NCI-H2171 treated with DMSO at 0.1 percent for 48 hours (cell line): ENCODE measurements at regions not wholly inside any gene's neighbourhood (a gene's known extent, or its start where the extent isn't known, plus 50 kb on each side); places are given as distances from the start of the nearest gene placed in this dataset.
"Not testable (repeated sequence)": the region's sequence is repeated elsewhere in the genome, so short reads cannot be mapped to it uniquely, and the experiment has no call there.

Experiments used
- DNase-seq: peaks from one replicate; lab custom pipeline; 2025; lab: John Stamatoyannopoulos, UW

- DNase-seq: no peak
Measured at GRCh38 chr5:117417501-117417900, 842.9 kb upstream of the SEMA6A start.

GRCh38 chr5:117414926-117415325, 840.3 kb upstream of the SEMA6A start:
- no peak for DNase-seq

GRCh38 chr5:117411701-117412100, 837.1 kb upstream of the SEMA6A start:
- DNase-seq: no peak

- no peak for DNase-seq
Measured at GRCh38 chr5:117405197-117405596, 830.6 kb upstream of the SEMA6A start.

GRCh38 chr5:117394506-117395157, 820.0 kb upstream of the SEMA6A start:
- no peak for DNase-seq

- DNase-seq: no peak
Measured at GRCh38 chr5:117393125-117393524, 818.5 kb upstream of the SEMA6A start.

GRCh38 chr5:117380316-117380715, 805.7 kb upstream of the SEMA6A start:
- peak; percentile 93 for DNase-seq

GRCh38 chr5:117379521-117379920, 804.9 kb upstream of the SEMA6A start:
- no peak for DNase-seq

GRCh38 chr5:117376748-117377147, 802.1 kb upstream of the SEMA6A start:
- DNase-seq: no peak

GRCh38 chr5:117359895-117360294, 785.3 kb upstream of the SEMA6A start:
- no peak for DNase-seq

- DNase-seq: no peak
Measured at GRCh38 chr5:117357886-117358285, 783.3 kb upstream of the SEMA6A start.

GRCh38 chr5:117347280-117347679, 772.7 kb upstream of the SEMA6A start:
- no peak for DNase-seq

- DNase-seq: peak; percentile 62
Measured at GRCh38 chr5:117343726-117344125, 769.1 kb upstream of the SEMA6A start.

GRCh38 chr5:117337064-117337749, 762.6 kb upstream of the SEMA6A start:
- no peak for DNase-seq

GRCh38 chr5:117336208-117336607, 761.6 kb upstream of the SEMA6A start:
- DNase-seq: no peak

- DNase-seq: no peak
Measured at GRCh38 chr5:117333011-117333410, 758.4 kb upstream of the SEMA6A start.

GRCh38 chr5:117332341-117332740, 757.7 kb upstream of the SEMA6A start:
- no peak for DNase-seq

GRCh38 chr5:117327511-117327910, 752.9 kb upstream of the SEMA6A start:
- no peak for DNase-seq

- no peak for DNase-seq
Measured at GRCh38 chr5:117326997-117327396, 752.4 kb upstream of the SEMA6A start.

GRCh38 chr5:117318528-117318927, 743.9 kb upstream of the SEMA6A start:
- no peak for DNase-seq

- DNase-seq: no peak
Measured at GRCh38 chr5:117315170-117315569, 740.5 kb upstream of the SEMA6A start.

GRCh38 chr5:117304512-117305107, 730.0 kb upstream of the SEMA6A start:
- DNase-seq: not testable (repeated sequence)

- DNase-seq: no peak
Measured at GRCh38 chr5:117302949-117303348, 728.3 kb upstream of the SEMA6A start.
